MM.1S (cell line): ENCODE measurements at regions not wholly inside any gene's neighbourhood (a gene's known extent, or its start where the extent isn't known, plus 50 kb on each side); places are given as distances from the start of the nearest gene placed in this dataset.
"Not testable (repeated sequence)": the region's sequence is repeated elsewhere in the genome, so short reads cannot be mapped to it uniquely, and the experiment has no call there.

Experiments used
- DNase-seq: peaks from one replicate; pipeline ENCODE4 v3.0.0-alpha.2; 2015
- H2AFZ ChIP-seq: fragments of 300-600 bp; sonication (generic); 2 replicates; pipeline ENCODE4 v1.6.0; 2016; ENCODE audit warnings: antibody characterized with exemption, low read length
- H3F3A ChIP-seq: fragments of 300-600 bp; sonication (generic); 2 replicates; pipeline ENCODE4 v1.6.1; 2016; ENCODE audit warnings: mild to moderate bottlenecking, antibody characterized with exemption, low read length, moderate library complexity, mixed read lengths; ENCODE audit not compliant: insufficient read depth
- H3K27ac ChIP-seq: fragments of 300-600 bp; sonication (generic); 2 replicates; pipeline ENCODE4 v1.5.1; 2016; ENCODE audit warnings: mild to moderate bottlenecking, low read length
- H3K27me3 ChIP-seq: fragments of 300-600 bp; sonication (generic); replicated peaks from 2 replicates; pipeline ENCODE4 v1.6.0; 2016; ENCODE audit warnings: low read length; ENCODE audit not compliant: insufficient read depth
- H3K36me3 ChIP-seq: fragments of 300-600 bp; sonication (generic); replicated peaks from 2 replicates; pipeline ENCODE4 v1.6.1; 2016; ENCODE audit warnings: mild to moderate bottlenecking, low read length, mixed read lengths; ENCODE audit not compliant: insufficient read depth
- H3K4me1 ChIP-seq: fragments of 300-600 bp; sonication (generic); 2 replicates; pipeline ENCODE4 v1.6.1; 2016; ENCODE audit warnings: low read length, mixed read lengths
- H3K4me2 ChIP-seq: fragments of 300-600 bp; sonication (generic); 2 replicates; pipeline ENCODE4 v1.6.0; 2016; ENCODE audit warnings: low read depth, low read length
- H3K4me3 ChIP-seq: fragments of 300-600 bp; sonication (generic); 2 replicates; pipeline ENCODE4 v1.5.1; 2016; ENCODE audit warnings: low read length, mixed read lengths
- H3K79me2 ChIP-seq: fragments of 300-600 bp; sonication (generic); 2 replicates; pipeline ENCODE4 v1.6.1; 2016; ENCODE audit warnings: mixed run types, low read length, mixed read lengths
- H3K9ac ChIP-seq: fragments of 300-600 bp; sonication (generic); 2 replicates; pipeline ENCODE4 v1.6.1; 2016; ENCODE audit warnings: low read length, mixed read lengths
- H3K9me2 ChIP-seq: fragments of 300-600 bp; sonication (generic); replicated peaks from 2 replicates; pipeline ENCODE4 v1.6.1; 2016; ENCODE audit warnings: mild to moderate bottlenecking, low read length, mixed read lengths; ENCODE audit not compliant: insufficient read depth
- H3K9me3 ChIP-seq: fragments of 300-600 bp; sonication (generic); replicated peaks from 2 replicates; pipeline ENCODE4 v1.6.1; 2016; ENCODE audit warnings: mild to moderate bottlenecking, low read length, mixed read lengths; ENCODE audit not compliant: insufficient read depth
- H4K20me1 ChIP-seq: fragments of 300-600 bp; sonication (generic); 2 replicates; pipeline ENCODE4 v1.6.1; 2016; ENCODE audit warnings: mild to moderate bottlenecking, low read length, moderate library complexity, mixed read lengths; ENCODE audit not compliant: insufficient read depth
- CTCF ChIP-seq: fragments of 300-600 bp; sonication (generic); IDR thresholded peaks from 2 replicates; pipeline ENCODE4 v1.5.1; 2016; ENCODE audit warnings: antibody characterized with exemption, low read length, mixed read lengths
- EZH2 ChIP-seq: fragments of 300-600 bp; sonication (generic); optimal IDR thresholded peaks from 2 replicates; pipeline ENCODE3; 2017; ENCODE audit warnings: low read depth, mild to moderate bottlenecking, antibody characterized with exemption, low read length, mixed read lengths
- EZH2phosphoT487 ChIP-seq: fragments of 300-600 bp; sonication (generic); IDR thresholded peaks from 2 replicates; pipeline ENCODE4 v1.6.1; 2018; ENCODE audit warnings: antibody characterized with exemption, low read length

DNA sequence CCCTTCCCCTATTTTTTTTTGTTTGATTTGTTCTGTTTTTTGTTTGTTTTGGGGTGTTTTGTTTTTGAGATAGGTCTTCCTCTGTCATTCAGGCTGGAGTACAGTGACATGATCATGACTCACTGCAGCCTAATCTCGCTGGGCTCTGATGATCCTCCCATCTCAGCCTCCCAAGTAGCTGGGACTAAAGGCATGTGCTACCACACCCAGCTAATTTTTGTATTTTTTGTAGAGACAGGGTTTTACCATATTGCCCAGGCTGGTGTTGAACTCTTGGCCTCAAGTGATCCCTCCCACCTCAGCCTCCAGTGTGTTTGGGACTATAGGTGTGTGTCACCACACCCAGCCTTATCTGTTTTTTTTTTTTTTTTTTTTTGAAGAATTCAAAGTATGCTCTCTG lies 605.4 kb downstream of the DNAH5 start:
- no peak overlapping the region for H3K9ac ChIP-seq

GRCh38 chr5:13335026-13335425 lies 609.5 kb downstream of the DNAH5 start:
- not testable (repeated sequence) for H3K4me2 ChIP-seq, H3F3A ChIP-seq, H3K9me3 ChIP-seq, H3K9ac ChIP-seq, H2AFZ ChIP-seq, H3K4me1 ChIP-seq, H3K79me2 ChIP-seq, H3K27ac ChIP-seq, H4K20me1 ChIP-seq, H3K36me3 ChIP-seq, H3K9me2 ChIP-seq, H3K4me3 ChIP-seq, DNase-seq, H3K27me3 ChIP-seq

More for the DNA sequence above, 605.4 kb downstream of the DNAH5 start:
- no peak for DNase-seq
- TF ChIP-seq EZH2 = no peak
- TF ChIP-seq EZH2phosphoT487 = no peak
- no peak for TF ChIP-seq CTCF
- Histone ChIP-seq H3K4me2 (no peak overlapping the region), H3K4me1 (0 out of 2 replicates have a peak, but pooled peaks cover 5% of the 10 kb centered on the region), H4K20me1 (no peaks in the 10 kb centered on the region), H2AFZ (no peak overlapping the region), H3F3A (no peaks in the 10 kb centered on the region), H3K4me3 (no peak overlapping the region), H3K9me2 (no peaks in the 10 kb centered on the region), H3K79me2 (no peaks in the 10 kb centered on the region), H3K27me3 (no peaks in the 10 kb centered on the region), H3K36me3 (no peaks in the 10 kb centered on the region), H3K27ac (no peak overlapping the region), H3K9me3 (0 out of 2 replicates have a peak, but pooled peaks cover 4% of the 10 kb centered on the region)

DNA sequence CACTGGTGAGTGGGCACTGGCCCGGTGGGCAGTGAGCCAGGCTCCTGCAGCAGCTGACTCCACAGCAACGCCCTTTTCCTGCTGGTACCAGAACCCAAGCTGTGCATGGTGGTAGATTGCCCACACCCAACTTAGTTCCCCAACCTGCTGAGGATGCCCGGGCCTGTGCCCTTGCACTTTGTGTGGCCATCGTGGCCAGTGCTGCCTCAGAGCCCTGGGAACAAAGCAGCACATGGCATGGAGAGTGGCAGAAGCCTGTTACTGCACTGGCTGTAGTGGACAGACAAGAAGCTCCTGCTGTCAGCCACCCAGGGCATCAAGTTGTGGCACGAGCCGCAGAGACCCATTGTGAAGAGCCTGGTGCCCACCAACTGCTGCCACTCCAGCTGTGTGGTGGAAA lies 612.9 kb downstream of the DNAH5 start:
- no peaks in the 10 kb centered on the region for H3F3A ChIP-seq
- no peaks in the 10 kb centered on the region for H3K79me2 ChIP-seq
- H3K9me2 ChIP-seq = no peaks in the 10 kb centered on the region
- H3K27me3 ChIP-seq = no peaks in the 10 kb centered on the region
- H3K9ac ChIP-seq = no peak overlapping the region
- H2AFZ ChIP-seq = no peak overlapping the region
- no peaks in the 10 kb centered on the region for H4K20me1 ChIP-seq
- no peak overlapping the region for H3K4me2 ChIP-seq
- H3K36me3 ChIP-seq = no peaks in the 10 kb centered on the region
- no peak overlapping the region for H3K27ac ChIP-seq
- no peak for TF ChIP-seq EZH2
- no peak for DNase-seq
- H3K4me3 ChIP-seq = no peak overlapping the region
- H3K4me1 ChIP-seq = 0 out of 2 replicates have a peak, but pooled peaks cover 5% of the 10 kb centered on the region
- H3K9me3 ChIP-seq = no peaks in the 10 kb centered on the region

- Histone ChIP-seq H3K4me2 (no peak overlapping the region), H3K9me3 (no peaks in the 10 kb centered on the region), H2AFZ (no peak overlapping the region), H4K20me1 (no peaks in the 10 kb centered on the region), H3K9ac (no peak overlapping the region), H3K9me2 (no peaks in the 10 kb centered on the region), H3K27me3 (no peaks in the 10 kb centered on the region), H3K79me2 (no peaks in the 10 kb centered on the region), H3F3A (no peaks in the 10 kb centered on the region), H3K4me1 (no peaks in the 10 kb centered on the region), H3K4me3 (no peak overlapping the region), H3K36me3 (no peaks in the 10 kb centered on the region), H3K27ac (no peak overlapping the region)
- TF ChIP-seq EZH2phosphoT487 (no peak), EZH2 (no peak), CTCF (no peak)
- DNase-seq = no peak
These were observed 616.2 kb downstream of the DNAH5 start for GRCh38 chr5:13328316-13328715.
